Left ventricle myocardium inferior (tissue), 1 donor: ENCODE measurements at regions not wholly inside any gene's neighbourhood (a gene's known extent, or its start where the extent isn't known, plus 50 kb on each side); places are given as distances from the start of the nearest gene placed in this dataset.
"Not testable (repeated sequence)": the region's sequence is repeated elsewhere in the genome, so short reads cannot be mapped to it uniquely, and the experiment has no call there.

ENCODE experiments used
- DNase-seq: peaks from one replicate; pipeline ENCODE4 v3.0.0-alpha.2; 2020
- H3K27ac ChIP-seq: fragments of 200-600 bp; replicated peaks from 2 replicates; pipeline ENCODE4 v1.8.0; 2021
- H3K27me3 ChIP-seq: fragments of 200-600 bp; 2 replicates; pipeline ENCODE4 v1.8.0; 2021; ENCODE audit warnings: low read depth
- H3K36me3 ChIP-seq: fragments of 200-600 bp; 2 replicates; pipeline ENCODE4 v1.8.0; 2021
- H3K4me1 ChIP-seq: fragments of 200-600 bp; 2 replicates; pipeline ENCODE4 v1.8.0; 2021
- H3K4me3 ChIP-seq: fragments of 200-600 bp; 2 replicates; pipeline ENCODE4 v1.8.0; 2021; ENCODE audit warnings: mild to moderate bottlenecking, moderate library complexity
- H3K9me3 ChIP-seq: fragments of 200-600 bp; replicated peaks from 2 replicates; pipeline ENCODE4 v1.8.0; 2021
- intact Hi-C: fragments of 100-400 bp; cut with micrococcal nuclease; formaldehyde crosslinking; loops from one replicate; pipeline ENCODE4 v1.11.0; 2022
- TF ChIP-seq, protein P1 (sequence below): fragments of 200-600 bp; IDR thresholded peaks from 2 replicates; pipeline ENCODE4 v1.8.0; 2021; ENCODE audit warnings: antibody characterized with exemption, mild to moderate bottlenecking, borderline replicate concordance
- donor health status: DM: no; HTN: yes; CAD: no; lungs with severe emphysema.

DNA sequence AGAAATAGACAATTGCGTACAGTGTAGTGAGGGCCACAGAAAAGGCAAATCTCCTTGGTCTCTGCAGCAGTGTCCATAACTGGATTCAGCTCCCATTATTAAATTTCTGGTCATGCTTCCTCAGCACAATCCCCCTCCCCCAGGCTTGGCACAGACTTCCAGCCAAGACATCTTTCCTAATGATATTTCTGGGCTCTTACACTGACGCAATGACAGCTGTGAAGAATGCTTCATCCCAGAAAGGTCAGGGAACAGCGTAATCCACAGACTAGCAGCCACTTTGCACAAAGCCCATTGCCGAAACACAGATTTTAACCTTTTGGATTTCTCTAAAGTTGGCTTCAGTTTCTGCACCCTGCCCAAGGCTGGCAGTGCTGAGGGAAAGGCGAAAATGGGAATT lies 597.6 kb upstream of the CPEB2 start:
- intact Hi-C loops = no loop called here
- H3K27ac ChIP-seq = no peak overlapping the region
- DNase-seq = no peak
- peaks cover 10% of the 10 kb centered on the region for H3K9me3 ChIP-seq
- TF ChIP-seq, protein P1, sequence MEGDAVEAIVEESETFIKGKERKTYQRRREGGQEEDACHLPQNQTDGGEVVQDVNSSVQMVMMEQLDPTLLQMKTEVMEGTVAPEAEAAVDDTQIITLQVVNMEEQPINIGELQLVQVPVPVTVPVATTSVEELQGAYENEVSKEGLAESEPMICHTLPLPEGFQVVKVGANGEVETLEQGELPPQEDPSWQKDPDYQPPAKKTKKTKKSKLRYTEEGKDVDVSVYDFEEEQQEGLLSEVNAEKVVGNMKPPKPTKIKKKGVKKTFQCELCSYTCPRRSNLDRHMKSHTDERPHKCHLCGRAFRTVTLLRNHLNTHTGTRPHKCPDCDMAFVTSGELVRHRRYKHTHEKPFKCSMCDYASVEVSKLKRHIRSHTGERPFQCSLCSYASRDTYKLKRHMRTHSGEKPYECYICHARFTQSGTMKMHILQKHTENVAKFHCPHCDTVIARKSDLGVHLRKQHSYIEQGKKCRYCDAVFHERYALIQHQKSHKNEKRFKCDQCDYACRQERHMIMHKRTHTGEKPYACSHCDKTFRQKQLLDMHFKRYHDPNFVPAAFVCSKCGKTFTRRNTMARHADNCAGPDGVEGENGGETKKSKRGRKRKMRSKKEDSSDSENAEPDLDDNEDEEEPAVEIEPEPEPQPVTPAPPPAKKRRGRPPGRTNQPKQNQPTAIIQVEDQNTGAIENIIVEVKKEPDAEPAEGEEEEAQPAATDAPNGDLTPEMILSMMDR = no peak
- H3K4me1 ChIP-seq = no peaks in the 10 kb centered on the region
- H3K36me3 ChIP-seq = no peaks in the 10 kb centered on the region
- no peaks in the 10 kb centered on the region for H3K27me3 ChIP-seq
- H3K4me3 ChIP-seq = no peak overlapping the region

DNA sequence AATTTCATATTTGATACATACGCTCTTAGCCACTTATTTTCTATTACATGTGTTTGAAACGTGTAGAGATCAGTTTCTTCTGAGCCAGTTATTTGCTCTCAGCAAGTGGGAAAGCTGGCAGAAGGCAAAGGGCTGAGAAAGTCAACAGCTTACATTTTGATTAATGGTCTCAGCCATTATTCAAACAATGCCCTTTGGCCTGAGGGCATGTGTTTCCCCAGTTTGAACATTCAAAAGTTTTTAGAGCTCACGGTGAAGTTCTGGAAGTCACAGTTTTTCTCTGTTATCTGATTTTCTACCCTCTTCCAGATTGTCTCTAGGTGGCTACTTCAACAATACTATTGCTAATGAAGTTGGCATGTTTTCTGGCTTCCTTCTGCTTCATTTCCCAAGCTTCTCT lies 591.8 kb upstream of the CPEB2 start:
- Histone ChIP-seq H3K27me3 (no peaks in the 10 kb centered on the region), H3K9me3 (no peaks in the 10 kb centered on the region), H3K36me3 (no peaks in the 10 kb centered on the region), H3K4me3 (no peak overlapping the region), H3K4me1 (no peaks in the 10 kb centered on the region), H3K27ac (no peak overlapping the region)
- DNase-seq = no peak
- TF ChIP-seq, protein P1 = no peak
- intact Hi-C loops = no loop called here

GRCh38 chr4:14415146-14415545 lies 587.1 kb upstream of the CPEB2 start:
- Histone ChIP-seq H3K27ac (no peak overlapping the region), H3K27me3 (no peaks in the 10 kb centered on the region), H3K36me3 (no peaks in the 10 kb centered on the region), H3K4me3 (no peak overlapping the region), H3K4me1 (no peaks in the 10 kb centered on the region), H3K9me3 (no peaks in the 10 kb centered on the region)
- no peak for DNase-seq
- intact Hi-C loops = no loop called here
- TF ChIP-seq, protein P1 = no peak

- H3K4me1 ChIP-seq = no peaks in the 10 kb centered on the region
- DNase-seq = no peak
- no peaks in the 10 kb centered on the region for H3K27me3 ChIP-seq
- peaks cover 8% of the 10 kb centered on the region for H3K9me3 ChIP-seq
- H3K27ac ChIP-seq = no peak overlapping the region
- intact Hi-C loops = no loop called here
- H3K36me3 ChIP-seq = no peaks in the 10 kb centered on the region
- H3K4me3 ChIP-seq = no peak overlapping the region
- TF ChIP-seq, protein P1 = no peak
Observed at GRCh38 chr4:14419516-14419915, 582.8 kb upstream of the CPEB2 start.

DNA sequence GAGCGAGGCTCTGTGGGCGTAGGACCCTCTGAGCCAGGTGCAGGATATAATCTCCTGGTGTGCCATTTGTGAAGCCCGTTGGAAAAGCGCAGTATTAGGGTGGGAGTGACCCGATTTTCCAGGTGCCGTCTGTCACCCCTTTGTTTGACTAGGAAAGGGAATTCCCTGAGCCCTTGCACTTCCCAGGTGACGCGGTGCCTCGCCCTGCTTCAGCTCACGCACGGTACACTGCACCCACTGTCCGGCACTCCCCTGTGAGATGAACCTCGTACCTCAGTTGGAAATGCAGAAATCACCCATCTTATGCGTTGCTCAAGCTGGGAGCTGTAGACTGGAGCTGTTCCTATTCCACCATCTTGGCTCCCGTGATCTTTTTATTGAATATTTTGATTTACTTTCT lies 576.0 kb upstream of the CPEB2 start:
- H3K4me3 ChIP-seq, intact Hi-C loops, H3K27ac ChIP-seq, H3K4me1 ChIP-seq, DNase-seq, H3K27me3 ChIP-seq, H3K36me3 ChIP-seq: not testable (repeated sequence)
- peaks cover 22% of the 10 kb centered on the region for H3K9me3 ChIP-seq

GRCh38 chr4:14428125-14428524 lies 574.2 kb upstream of the CPEB2 start:
- Histone ChIP-seq H3K27me3 (no peaks in the 10 kb centered on the region), H3K36me3 (no peaks in the 10 kb centered on the region), H3K4me1 (no peaks in the 10 kb centered on the region), H3K9me3 (peaks cover 18% of the 10 kb centered on the region), H3K4me3 (no peak overlapping the region), H3K27ac (no peak overlapping the region)
- no peak for DNase-seq
- TF ChIP-seq, protein P1 = no peak
- intact Hi-C loops = no loop called here
